Body of pancreas (tissue), 4 donors: ENCODE measurements at regions not wholly inside any gene's neighbourhood (a gene's known extent, or its start where the extent isn't known, plus 50 kb on each side); places are given as distances from the start of the nearest gene placed in this dataset.

ENCODE experiments used
- ATAC-seq: fragments of 150-250 bp; one replicate; pipeline ENCODE4 v1.9.1; 2016
- DNase-seq, 4 donors: peaks; one replicate each; pipeline ENCODE4 v3.0.0-alpha.2; 2019
- H3K27ac ChIP-seq, 4 donors: fragments of 200-600 bp; sonication (generic); 1 replicate in 3 of 4; 2 replicates in 1 of 4; pipeline versions ENCODE4 v1.5.1 to v1.6.1; 2016 to 2019; ENCODE audit warnings: mild to moderate bottlenecking in 1 of 4, mixed read lengths in 1 of 4, moderate library complexity in 1 of 4
- H3K27me3 ChIP-seq, 2 donors: fragments of 200-600 bp; sonication (generic); one replicate each; pipeline ENCODE4 v1.6.0; 2016; ENCODE audit warnings: mild to moderate bottlenecking in 1 of 2
- H3K36me3 ChIP-seq, 2 donors: fragments of 200-600 bp; sonication (generic); replicated peaks in 1 of 2; 2 replicates each; pipeline ENCODE4 v1.5.1; 2016; ENCODE audit warnings: low read depth in 2 of 2; ENCODE audit not compliant: insufficient read depth in 1 of 2
- H3K4me1 ChIP-seq: fragments of 200-600 bp; sonication (generic); one replicate; pipeline ENCODE4 v1.6.0; 2016
- H3K4me3 ChIP-seq, 2 donors: fragments of 200-600 bp; sonication (generic); 1 replicate in 1 of 2; 2 replicates in 1 of 2; pipeline ENCODE4 v1.5.1; 2016 to 2019
- H3K9me3 ChIP-seq, 3 donors: fragments of 200-600 bp; sonication (generic); 1 replicate in 2 of 3; 2 replicates in 1 of 3; pipeline ENCODE4 v1.5.1; 2016
- CTCF ChIP-seq, 7 experiments: fragments of 450-650 bp in 4 of 7; fragments of 200-600 bp in 3 of 7; sonication (generic) in 3 of 7; IDR thresholded peaks; one replicate each; pipeline ENCODE4 v1.5.1; 2016 to 2019; ENCODE audit warnings: antibody characterized with exemption in 7 of 7
- POLR2A ChIP-seq, 3 donors: fragments of 450-650 bp; IDR thresholded peaks; one replicate each; pipeline ENCODE4 v1.6.1; 2016; ENCODE audit warnings: antibody characterized with exemption in 3 of 3, mild to moderate bottlenecking in 2 of 3
- WGBS, 2 donors: methylation state at CpG; one replicate each; pipeline ENCODE4 v1.1.5; 2017; 5-methylcytosine and 5-hydroxymethylcytosine counted together
- intact Hi-C: fragments of 100-400 bp; cut with DNase I; formaldehyde crosslinking; loops from one replicate; pipeline ENCODE4 v1.15.1; 2023

- intact Hi-C loops = no loop called here
- no peaks in the 10 kb centered on the region for H3K9me3 ChIP-seq
- 30 to 35% methylated on average over 5 of the region's 5 CpGs for WGBS, 2 donors
- H3K4me3 ChIP-seq = no peak overlapping the region
- TF ChIP-seq POLR2A (IDR thresholded peaks at IDR 0.05) (no peak), CTCF (IDR thresholded peaks at IDR 0.05) (no peak)
- H3K27ac ChIP-seq = no peak overlapping the region
- no peaks in the 10 kb centered on the region for H3K27me3 ChIP-seq
- DNase-seq (no peak), ATAC-seq (no peak)
- H3K4me1 ChIP-seq = no peaks in the 10 kb centered on the region
- no peaks in the 10 kb centered on the region for H3K36me3 ChIP-seq
Observed at GRCh38 chr2:144679942-144680341, 160.0 kb upstream of the ZEB2 start.

GRCh38 chr2:144678736-144679135 is 158.8 kb upstream of the ZEB2 start:
- H3K36me3 ChIP-seq = no peaks in the 10 kb centered on the region
- intact Hi-C loops = no loop called here
- ATAC-seq (no peak), DNase-seq (no peak)
- H3K4me1 ChIP-seq = no peaks in the 10 kb centered on the region
- WGBS, 2 donors = 71 to 93% methylated on average over 1 of the region's 1 CpG
- H3K9me3 ChIP-seq = no peaks in the 10 kb centered on the region
- H3K27ac ChIP-seq = no peak overlapping the region
- H3K27me3 ChIP-seq = no peaks in the 10 kb centered on the region
- TF ChIP-seq CTCF (IDR thresholded peaks at IDR 0.05) (no peak), POLR2A (IDR thresholded peaks at IDR 0.05) (no peak)
- no peak overlapping the region for H3K4me3 ChIP-seq

GRCh38 chr2:144675731-144676130 is 155.8 kb upstream of the ZEB2 start:
- no peak for DNase-seq
- no peak for ATAC-seq
- intact Hi-C loops = no loop called here
- Histone ChIP-seq H3K27me3 (no peaks in the 10 kb centered on the region), H3K4me3 (no peak overlapping the region), H3K9me3 (no peaks in the 10 kb centered on the region), H3K36me3 (no peaks in the 10 kb centered on the region), H3K4me1 (no peaks in the 10 kb centered on the region), H3K27ac (no peak overlapping the region)
- 53 to 54% methylated on average over 3 of the region's 3 CpGs for WGBS, 2 donors
- no peak for TF ChIP-seq POLR2A (IDR thresholded peaks at IDR 0.05)
- TF ChIP-seq CTCF (IDR thresholded peaks at IDR 0.05) = no peak

- no peaks in the 10 kb centered on the region for H3K36me3 ChIP-seq
- DNase-seq (no peak), ATAC-seq (no peak)
- 90 to 91% methylated on average over 3 of the region's 3 CpGs for WGBS, 2 donors
- H3K4me3 ChIP-seq = no peak overlapping the region
- intact Hi-C loops = no loop called here
- TF ChIP-seq CTCF (IDR thresholded peaks at IDR 0.05) (no peak), POLR2A (IDR thresholded peaks at IDR 0.05) (no peak)
- H3K4me1 ChIP-seq = no peaks in the 10 kb centered on the region
- no peak overlapping the region for H3K27ac ChIP-seq
- no peaks in the 10 kb centered on the region for H3K27me3 ChIP-seq
- no peaks in the 10 kb centered on the region for H3K9me3 ChIP-seq
Observed at GRCh38 chr2:144675331-144675730, 155.4 kb upstream of the ZEB2 start.

GRCh38 chr2:144674071-144674470 is 154.2 kb upstream of the ZEB2 start:
- no peaks in the 10 kb centered on the region for H3K9me3 ChIP-seq
- TF ChIP-seq CTCF (IDR thresholded peaks at IDR 0.05) = no peak
- TF ChIP-seq POLR2A (IDR thresholded peaks at IDR 0.05) = no peak
- H3K27me3 ChIP-seq = no peaks in the 10 kb centered on the region
- ATAC-seq (no peak), DNase-seq (no peak)
- H3K4me3 ChIP-seq = no peak overlapping the region
- H3K27ac ChIP-seq = no peak overlapping the region
- intact Hi-C loops = no loop called here
- H3K36me3 ChIP-seq = no peaks in the 10 kb centered on the region
- H3K4me1 ChIP-seq = no peaks in the 10 kb centered on the region
